HG03025 (cell line): ENCODE measurements at regions not wholly inside any gene's neighbourhood (a gene's known extent, or its start where the extent isn't known, plus 50 kb on each side); places are given as distances from the start of the nearest gene placed in this dataset.

Source experiments
- ATAC-seq: cut with Tn5 transposase; IDR thresholded peaks from one replicate; pipeline ENCODE4 v1.9.1; 2021; ENCODE audit warnings: mild to moderate bottlenecking, moderate library complexity; ENCODE audit not compliant: unreplicated experiment, low FRiP score

DNA sequence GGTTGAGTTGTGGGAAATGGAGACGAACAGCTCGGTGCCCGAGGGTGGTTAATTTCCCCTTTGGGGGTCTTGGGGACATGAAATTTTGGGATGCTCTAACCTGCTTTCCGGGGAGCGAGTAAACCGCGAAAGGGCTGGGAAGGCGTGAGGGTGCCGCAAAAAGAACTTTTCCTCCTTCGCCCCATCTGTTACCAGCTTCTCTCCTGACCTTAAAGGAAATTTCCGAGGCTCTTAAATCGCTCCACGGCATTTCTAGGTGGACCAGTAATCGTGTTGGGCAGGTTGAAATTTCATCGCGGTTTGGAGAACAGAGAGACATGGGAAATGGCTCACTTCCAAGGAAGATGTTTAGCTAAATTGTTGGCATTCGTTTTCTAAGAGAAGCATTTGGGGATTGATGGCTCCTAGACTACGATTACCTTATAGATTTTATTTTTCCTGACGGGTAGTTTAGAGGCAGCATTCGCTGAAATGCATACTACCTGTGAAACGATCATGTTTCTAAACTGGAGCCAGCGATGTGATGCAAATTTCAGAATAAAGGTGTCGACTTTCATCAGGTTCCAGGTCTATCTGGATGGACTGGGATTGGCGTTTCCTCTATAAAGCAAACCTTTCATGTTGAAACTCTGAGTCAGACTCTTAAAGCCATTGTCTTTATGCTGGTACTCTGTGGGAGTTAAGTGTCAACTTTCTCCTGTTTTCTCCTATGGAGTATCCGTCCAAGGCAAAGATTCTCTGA lies 414.5 kb downstream of the PCNX1 start:
- ATAC-seq, result no peak

GRCh38 chr14:71322655-71323250 lies 415.5 kb downstream of the PCNX1 start:
- no peak for ATAC-seq

DNA sequence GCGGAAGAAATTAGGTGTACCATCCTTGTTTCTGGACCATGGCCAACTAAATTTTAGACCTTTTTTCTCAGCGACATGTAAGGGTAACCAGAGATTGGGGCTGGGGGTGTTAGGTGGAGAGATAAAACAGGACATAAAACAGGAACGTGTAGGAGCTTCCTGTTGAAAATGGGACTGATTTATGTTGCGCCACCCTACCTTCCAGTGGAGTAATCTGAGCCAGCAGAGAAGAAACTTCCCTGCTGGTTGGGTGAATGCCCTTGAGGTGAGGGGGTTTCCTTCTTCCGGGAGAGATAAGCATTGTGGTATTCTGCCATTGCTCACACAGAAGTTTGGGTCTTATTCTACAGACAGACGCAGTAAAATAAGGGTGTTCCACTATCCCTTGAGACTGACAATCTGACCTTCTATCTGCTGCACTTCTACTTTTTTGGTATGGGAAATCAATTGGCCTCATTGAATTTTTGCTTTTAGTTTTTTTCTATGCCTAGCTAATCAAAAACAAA lies 417.6 kb downstream of the PCNX1 start:
- no peak for ATAC-seq

GRCh38 chr14:71327691-71328090 lies 420.4 kb downstream of the PCNX1 start:
- no peak for ATAC-seq

DNA sequence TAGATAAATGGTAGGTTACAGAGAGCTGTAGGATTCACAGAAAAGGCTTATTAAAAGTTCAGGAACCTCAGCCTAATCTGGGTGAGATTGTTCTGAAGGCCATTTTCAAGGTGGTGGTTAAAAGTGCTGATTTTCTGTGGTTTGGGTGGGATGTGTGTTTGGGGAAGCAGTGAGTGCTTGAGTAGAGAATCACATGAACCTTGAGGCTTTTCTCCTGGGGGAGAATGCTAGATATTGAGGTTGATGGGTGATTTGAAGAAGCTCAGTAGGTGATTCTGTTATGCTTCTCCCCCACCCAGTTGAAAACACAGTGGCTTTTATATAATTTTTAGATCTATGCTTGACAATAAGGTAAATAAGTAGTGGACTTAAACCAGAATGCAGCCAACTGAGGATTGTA lies 420.9 kb downstream of the PCNX1 start:
- no peak for ATAC-seq

DNA sequence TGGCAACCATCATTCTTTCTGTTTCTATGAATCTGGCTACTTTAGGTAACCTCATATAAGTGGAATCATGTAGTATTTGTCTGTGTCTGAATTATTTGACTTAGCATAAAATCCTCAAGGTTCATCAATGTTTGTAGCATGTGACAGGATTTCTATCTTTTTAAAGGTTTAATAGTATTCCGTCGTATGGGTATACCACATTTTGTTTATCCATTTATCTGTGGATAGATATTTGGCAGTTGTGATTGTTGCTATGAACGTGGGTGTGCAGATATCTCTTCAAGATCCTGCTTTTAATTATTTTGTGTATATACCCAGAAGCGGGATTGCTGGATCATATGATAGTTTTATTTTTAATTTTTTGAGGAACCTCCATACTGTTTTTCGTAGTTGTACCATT lies 421.7 kb downstream of the PCNX1 start:
- ATAC-seq, result no peak

DNA sequence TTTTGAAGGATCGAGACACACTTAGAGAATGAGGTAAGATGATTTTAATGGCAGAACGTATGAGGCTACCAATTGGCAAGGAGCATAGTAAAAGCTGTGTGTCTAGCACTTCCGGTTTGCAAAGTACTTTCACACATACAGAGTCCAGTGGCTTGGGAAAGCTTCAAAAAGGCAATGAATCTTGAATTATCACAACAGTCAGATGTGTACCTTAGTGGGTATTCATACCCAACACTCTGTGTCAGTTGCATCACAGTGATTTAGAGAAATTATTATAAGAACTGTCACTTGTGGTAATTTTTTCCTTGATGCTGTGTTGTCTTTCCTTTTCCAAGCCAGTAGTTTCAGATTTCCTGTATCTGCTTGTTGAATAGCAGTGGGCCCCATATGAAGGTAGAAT lies 424.1 kb downstream of the PCNX1 start:
- ATAC-seq, result no peak

DNA sequence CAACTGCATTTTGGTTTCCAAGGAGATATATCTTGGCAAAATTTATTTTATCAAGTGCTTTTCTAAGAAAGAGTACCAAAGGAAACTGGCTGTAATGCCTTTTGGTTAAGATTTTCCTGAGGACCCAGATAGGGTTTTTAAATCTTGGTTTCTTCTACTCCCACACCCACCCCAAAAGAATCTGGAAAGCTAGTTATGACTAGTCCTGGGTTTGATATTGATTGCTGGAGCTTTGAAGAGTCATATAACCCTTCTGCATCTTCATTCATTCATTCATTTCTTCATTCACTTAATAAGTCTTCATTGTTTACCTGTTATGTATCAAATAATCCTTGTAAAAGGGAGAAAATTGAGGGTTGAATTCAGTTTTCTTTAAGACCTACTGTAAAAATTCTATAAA lies 425.2 kb downstream of the PCNX1 start:
- no peak for ATAC-seq

- ATAC-seq, result no peak
Measured at GRCh38 chr14:71333705-71334104, 426.4 kb downstream of the PCNX1 start.

GRCh38 chr14:71336489-71337192 lies 429.4 kb downstream of the PCNX1 start:
- no peak for ATAC-seq

GRCh38 chr14:71338153-71338552 lies 430.9 kb downstream of the PCNX1 start:
- no peak for ATAC-seq

DNA sequence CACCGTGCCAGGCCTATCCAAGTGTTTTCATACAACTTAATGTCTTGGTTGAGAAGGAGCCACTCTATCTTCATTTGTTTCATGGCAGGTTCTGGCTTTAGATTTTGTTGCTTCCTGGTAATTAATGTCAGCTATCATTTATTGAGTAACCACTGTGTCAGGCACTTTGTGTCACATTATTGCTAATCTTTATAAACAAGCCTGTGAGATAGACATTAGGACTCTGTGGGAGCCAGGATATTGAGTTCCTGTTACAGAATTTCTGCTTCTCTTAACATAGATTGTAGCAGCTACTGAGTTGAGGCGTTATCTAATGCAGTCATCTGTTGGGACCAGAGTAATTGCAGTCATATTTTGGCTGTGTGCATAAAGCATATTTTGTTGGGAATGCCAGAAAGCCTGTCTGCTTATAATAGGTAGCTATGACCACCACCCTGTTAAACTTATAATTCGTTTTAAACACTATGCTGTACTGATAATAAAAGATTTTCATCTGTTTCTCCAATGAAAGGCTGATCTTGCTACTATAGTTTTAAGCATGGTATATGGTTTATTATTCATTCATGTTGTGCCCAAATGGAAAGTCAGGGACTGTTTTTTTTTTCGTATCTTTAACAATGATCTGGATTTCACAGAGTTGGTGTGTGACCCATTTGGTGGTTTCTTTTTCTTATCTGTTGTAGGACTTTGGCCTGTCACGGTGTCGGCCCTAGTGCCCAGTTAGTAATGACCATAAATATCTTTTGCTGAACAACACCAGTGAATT lies 432.6 kb downstream of the PCNX1 start:
- no peak for ATAC-seq

DNA sequence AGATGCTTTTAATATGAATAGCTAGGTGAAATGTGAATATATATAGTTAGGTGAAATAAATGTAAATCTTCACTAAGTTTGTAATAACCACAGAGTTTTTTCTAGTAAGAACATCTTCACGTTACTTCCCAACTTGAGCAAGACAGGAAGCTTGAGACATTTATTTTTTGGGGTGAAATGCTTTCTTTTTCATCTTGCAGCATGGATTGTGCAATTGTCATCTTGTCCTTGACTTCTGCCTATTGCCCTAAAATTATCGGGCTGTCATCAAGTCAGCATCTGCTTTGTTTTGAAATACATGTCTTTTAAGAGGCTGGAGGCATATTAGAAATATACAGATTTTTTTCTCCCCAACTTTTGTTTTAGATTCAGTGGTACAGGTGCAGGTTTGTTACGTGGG lies 433.9 kb downstream of the PCNX1 start:
- ATAC-seq, result no peak

- ATAC-seq, result no peak
Measured at GRCh38 chr14:71343724-71344123, 436.5 kb downstream of the PCNX1 start.

- no peak for ATAC-seq
Measured at GRCh38 chr14:71344506-71344905, 437.2 kb downstream of the PCNX1 start.

DNA sequence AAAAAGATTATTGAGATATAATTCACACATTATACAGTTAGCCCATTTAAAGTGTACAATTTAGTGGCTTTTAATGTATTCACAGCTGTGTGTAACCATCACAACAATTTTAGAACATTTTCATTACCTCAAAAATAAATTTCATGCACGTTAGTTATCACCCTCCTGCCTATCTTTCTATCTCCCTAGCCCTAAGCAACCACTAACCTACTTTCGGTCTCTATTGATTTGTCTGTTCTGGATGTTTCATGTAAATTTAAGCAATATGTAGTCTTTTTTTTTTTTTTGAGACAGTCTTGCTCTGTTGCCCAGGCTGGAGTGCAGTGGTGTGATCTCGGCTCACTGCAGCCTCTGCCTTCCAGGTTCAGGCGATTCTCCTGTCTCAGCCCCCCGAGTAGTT lies 439.4 kb downstream of the PCNX1 start:
- ATAC-seq, result no peak

DNA sequence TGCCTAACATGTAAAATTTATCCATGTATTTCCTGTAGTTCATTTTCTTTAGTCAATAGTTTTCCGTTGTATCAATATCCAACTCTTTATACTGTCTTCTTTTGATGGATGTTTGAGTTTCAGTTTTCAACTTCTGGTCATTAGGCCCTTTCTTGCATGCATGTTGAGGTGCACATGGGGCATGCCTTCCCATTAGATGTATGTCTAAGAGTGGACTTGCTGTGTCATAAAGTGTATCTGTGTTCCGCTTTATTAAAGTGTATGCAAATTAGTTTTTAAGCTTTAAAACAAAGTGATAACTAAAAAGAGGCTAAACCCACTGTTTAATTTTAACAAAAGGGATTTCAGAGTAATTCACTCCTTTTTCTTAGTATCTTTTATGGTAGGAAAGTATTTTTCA lies 441.1 kb downstream of the PCNX1 start:
- no peak for ATAC-seq

DNA sequence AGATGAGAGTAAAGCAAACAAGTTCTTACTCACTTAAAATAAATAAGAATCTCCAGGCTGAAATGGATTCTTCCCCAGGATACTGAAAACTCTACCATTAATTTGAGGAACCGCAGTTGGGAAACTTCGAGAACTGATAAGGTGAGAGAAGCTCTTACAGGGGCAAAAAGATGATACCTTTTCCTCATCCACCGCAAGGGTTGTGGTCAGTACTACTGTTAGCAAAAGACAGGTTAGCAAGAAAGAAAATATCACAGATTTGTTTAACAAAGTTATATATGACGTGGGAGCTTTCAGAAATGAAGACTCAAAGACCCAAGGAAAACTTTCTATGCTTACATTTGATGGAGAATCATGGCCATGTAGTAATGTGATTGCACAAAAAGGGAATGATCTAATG lies 441.6 kb downstream of the PCNX1 start:
- ATAC-seq, result no peak

- no peak for ATAC-seq
Measured at GRCh38 chr14:71354142-71354541, 446.9 kb downstream of the PCNX1 start.

GRCh38 chr14:71354801-71355200 lies 447.5 kb downstream of the PCNX1 start:
- no peak for ATAC-seq
